GM12872 (cell line): ENCODE measurements at regions not wholly inside any gene's neighbourhood (a gene's known extent, or its start where the extent isn't known, plus 50 kb on each side); places are given as distances from the start of the nearest gene placed in this dataset.

Experiments used
- TF ChIP-seq, protein P1 (sequence below): IDR thresholded peaks from 3 replicates; pipeline ENCODE4 v1.5.1; 2011; ENCODE audit warnings: low read depth, mild to moderate bottlenecking, low read length, moderate library complexity; ENCODE audit not compliant: insufficient read depth

DNA sequence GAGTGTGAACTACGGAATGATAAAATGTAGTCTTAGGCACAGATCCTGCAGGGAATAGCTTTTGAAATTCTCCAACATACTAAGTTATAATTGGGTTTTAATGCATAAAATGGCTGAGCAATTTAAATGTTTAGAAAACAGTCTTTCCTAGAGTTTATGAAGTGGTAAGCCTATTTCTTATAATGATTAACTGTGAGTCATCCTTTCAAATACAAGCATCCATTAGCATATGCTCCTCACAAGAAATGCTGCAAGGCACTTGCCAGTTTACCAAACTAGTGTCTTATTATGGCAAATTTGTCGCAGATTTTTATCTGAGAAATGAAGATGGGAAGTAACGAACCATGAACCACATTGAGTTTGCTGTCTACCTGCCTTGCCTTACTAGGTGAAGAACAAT lies 101.3 kb upstream of the ESRRG start:
- TF ChIP-seq, protein P1, sequence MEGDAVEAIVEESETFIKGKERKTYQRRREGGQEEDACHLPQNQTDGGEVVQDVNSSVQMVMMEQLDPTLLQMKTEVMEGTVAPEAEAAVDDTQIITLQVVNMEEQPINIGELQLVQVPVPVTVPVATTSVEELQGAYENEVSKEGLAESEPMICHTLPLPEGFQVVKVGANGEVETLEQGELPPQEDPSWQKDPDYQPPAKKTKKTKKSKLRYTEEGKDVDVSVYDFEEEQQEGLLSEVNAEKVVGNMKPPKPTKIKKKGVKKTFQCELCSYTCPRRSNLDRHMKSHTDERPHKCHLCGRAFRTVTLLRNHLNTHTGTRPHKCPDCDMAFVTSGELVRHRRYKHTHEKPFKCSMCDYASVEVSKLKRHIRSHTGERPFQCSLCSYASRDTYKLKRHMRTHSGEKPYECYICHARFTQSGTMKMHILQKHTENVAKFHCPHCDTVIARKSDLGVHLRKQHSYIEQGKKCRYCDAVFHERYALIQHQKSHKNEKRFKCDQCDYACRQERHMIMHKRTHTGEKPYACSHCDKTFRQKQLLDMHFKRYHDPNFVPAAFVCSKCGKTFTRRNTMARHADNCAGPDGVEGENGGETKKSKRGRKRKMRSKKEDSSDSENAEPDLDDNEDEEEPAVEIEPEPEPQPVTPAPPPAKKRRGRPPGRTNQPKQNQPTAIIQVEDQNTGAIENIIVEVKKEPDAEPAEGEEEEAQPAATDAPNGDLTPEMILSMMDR: no peak

DNA sequence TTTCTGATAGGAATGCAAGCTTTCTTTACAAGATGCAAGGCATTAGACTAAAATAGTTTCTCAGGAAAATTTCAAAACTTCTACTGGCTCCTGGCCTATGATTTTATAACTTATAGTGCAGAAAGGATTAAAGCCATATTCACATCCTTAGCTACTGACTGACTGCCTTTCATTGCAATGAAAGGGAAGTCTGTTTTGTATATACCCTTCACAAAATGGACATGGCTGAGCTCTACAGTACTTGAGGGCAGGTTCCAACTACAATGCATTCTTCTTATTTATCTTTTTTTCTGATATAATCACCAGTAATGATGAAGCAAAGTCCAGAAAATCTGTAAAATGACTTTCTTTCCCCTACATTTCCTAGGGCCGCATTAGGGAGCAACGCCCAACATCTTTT lies 100.5 kb upstream of the ESRRG start:
- TF ChIP-seq, protein P1: no peak

DNA sequence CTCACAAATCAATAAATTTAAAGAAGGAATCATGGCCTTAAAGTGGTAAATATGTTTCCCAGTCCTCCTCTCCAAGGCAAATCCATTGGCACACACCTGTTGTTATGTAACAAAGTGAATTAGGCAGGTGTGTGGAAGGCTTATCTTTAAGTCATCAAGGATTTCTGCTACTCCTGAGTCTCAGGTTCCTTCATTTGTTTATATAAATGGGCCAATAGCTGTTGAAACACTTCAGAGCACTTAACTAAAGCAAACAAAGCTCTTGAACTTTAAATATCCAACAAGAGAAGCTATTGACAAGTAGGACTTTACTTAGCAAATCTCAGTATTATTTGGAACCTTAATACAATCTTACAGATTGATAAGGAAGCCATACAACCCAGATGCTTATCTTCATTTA lies 99.3 kb upstream of the ESRRG start:
- TF ChIP-seq, protein P1: no peak

DNA sequence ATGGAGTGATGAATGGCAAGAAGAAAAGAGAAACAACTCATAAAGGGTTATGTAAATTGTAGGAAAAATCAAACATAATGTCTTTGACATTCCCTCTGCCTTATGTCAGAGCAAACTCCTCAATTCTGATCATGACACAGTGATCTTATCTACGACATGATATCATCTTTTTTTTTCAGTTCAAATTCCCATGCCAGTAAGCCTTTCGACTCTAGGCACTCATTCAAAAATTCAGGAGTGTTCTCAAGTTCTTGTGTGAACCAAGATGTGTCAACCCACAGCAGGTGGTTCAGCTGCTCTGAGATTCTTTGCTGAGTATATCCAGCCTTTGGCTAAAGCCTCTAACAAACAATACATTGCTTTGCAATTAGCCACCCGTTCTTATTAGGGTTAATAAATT lies 97.1 kb upstream of the ESRRG start:
- TF ChIP-seq, protein P1: no peak

DNA sequence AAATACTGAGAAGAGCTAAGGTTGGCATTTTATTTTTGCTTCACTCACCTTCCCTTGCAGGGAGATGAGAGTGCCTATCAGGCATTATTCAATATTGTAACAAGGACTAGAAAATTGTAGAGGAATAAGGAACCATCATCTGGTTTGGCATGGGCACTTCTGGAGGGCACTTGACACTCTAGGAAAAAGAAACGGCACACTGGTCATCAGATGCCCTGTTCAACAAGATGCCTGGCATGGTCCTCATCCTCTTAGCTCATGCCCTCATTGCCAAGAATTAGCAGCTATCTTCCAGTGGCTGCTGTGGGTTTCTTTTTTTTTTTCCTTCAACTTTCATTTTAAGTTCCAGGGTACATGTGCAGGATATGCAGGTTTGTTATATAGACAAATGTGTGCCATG lies 95.1 kb upstream of the ESRRG start:
- TF ChIP-seq, protein P1: no peak

DNA sequence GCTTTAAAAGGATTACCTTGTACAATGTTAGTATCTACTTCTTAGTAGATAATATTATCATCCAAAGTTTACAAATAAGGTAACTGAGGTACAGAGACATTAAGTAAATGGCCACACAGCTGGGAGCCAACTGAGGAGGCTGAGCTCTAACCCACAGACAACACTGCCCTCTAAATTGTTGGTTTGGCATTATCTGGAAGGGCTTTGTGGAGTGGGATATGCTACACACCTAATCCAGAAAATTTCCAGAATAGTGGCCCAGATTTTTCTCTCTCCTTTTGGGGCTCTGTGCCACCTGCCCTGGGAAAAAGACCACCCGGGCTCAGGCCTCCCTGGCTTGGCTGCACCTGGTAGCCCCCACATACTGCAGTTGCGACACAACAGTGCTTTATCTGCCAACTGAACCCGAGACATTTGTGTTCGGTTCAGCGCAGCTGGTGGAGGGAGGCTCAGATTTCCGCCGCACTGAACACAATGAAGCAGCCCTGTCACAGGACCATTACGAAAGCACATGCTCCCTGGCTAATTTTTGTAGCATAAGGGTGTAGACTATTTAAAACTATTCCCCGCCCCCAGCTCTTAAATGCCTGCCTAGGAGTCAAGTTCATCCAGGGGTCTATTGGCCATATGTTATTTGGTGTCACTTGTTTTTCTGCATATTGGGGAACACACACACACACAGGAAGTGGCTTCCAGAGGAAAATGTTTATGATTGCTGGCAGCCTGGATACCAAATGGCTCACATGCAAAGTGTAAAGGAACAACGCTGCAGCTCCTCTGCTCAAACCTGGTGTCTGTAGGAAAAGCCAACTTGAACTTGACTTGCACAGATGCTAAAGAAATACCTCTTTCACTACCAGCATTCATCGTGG lies 92.3 kb upstream of the ESRRG start:
- TF ChIP-seq, protein P1: no peak

DNA sequence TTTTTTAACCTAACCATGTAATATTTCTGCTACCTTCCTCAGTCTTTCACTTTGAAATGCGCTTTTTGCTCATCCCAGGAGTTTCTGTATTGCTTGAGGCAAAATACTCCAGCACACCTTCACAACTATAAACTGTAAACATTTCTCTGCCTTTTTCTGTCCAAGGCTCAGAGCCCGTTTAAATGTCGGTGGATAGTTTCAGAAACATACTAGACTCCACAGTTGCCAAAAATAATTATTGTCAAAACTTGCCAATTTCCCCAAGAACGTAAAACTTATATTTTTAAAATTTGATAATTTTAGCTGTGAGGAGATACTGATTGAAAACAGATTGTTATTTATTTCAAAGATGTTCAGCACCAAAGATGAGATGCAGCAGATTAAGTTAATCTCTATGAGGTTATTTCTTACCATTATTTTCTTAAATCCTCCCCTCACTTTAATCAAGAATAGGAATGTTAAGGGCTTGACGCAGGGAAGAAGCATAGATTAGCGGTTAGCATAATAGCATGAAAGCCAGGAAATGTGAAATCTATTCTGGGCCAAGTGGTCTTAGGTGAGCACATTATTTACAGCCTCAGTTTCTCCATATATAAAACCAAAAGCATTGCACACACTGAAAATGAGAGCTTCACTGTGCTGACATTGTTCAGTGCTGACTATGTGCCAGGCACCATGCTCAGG lies 91.5 kb upstream of the ESRRG start:
- TF ChIP-seq, protein P1: no peak
